IMR-90 (cell line): ENCODE measurements at regions not wholly inside any gene's neighbourhood (a gene's known extent, or its start where the extent isn't known, plus 50 kb on each side); places are given as distances from the start of the nearest gene placed in this dataset.

Source experiments
- ATAC-seq: fragments of 200-7000 bp; cut with Tn5 transposase; 2 replicates; pipeline ENCODE4 v1.9.1; 2020; ENCODE audit warnings: low read depth, mild to moderate bottlenecking, moderate library complexity
- BruUV-seq: library from RNA; stranded (reverse); fragments of 400-500 nt; replicated peaks from 2 replicates; lab custom pipeline; 2021; lab: Mats Ljungman, UMichigan
- CTCF ChIA-PET: fragments of 300-600 bp; formaldehyde crosslinking; extraction: SDS; loops from one replicate; lab custom pipeline; 2021; ENCODE audit warnings: antibody characterized with exemption; lab: Yijun Ruan, JAX
- POLR2A ChIA-PET: fragments of 300-600 bp; sonication (Branson Sonifier 250); formaldehyde crosslinking; loops from one replicate; lab custom pipeline; 2022; ENCODE audit warnings: antibody characterized with exemption; ENCODE audit not compliant: unreplicated experiment; lab: Charles Lee
- DNase-seq: peaks from one replicate; pipeline ENCODE4 v3.0.0; 2013
- H2AFZ ChIP-seq: replicated peaks from 2 replicates; pipeline ENCODE3; 2013; ENCODE audit warnings: low read length, mild to moderate bottlenecking; ENCODE audit not compliant: poor library complexity
- H2AK5ac ChIP-seq: 2 replicates; pipeline ENCODE4 v1.6.1; 2013; ENCODE audit warnings: low read depth, low read length, inconsistent platforms
- H2AK9ac ChIP-seq: replicated peaks from 2 replicates; pipeline ENCODE3; 2013; ENCODE audit warnings: mild to moderate bottlenecking, low read depth, low read length, moderate library complexity; ENCODE audit not compliant: poor library complexity
- H2BK120ac ChIP-seq: 2 replicates; pipeline ENCODE4 v1.6.1; 2013; ENCODE audit warnings: low read depth, low read length, inconsistent platforms
- H2BK15ac ChIP-seq: 3 replicates; pipeline ENCODE4 v1.6.1; 2013; ENCODE audit warnings: low read depth, low read length, inconsistent platforms
- H2BK20ac ChIP-seq: 2 replicates; pipeline ENCODE4 v1.6.1; 2013; ENCODE audit warnings: low read depth, mild to moderate bottlenecking, inconsistent platforms, low read length, moderate library complexity
- H2BK5ac ChIP-seq: 2 replicates; pipeline ENCODE4 v1.6.1; 2013; ENCODE audit warnings: mild to moderate bottlenecking, low read depth, low read length, inconsistent platforms; ENCODE audit not compliant: poor library complexity, severe bottlenecking
- H3K14ac ChIP-seq: replicated peaks from 2 replicates; pipeline ENCODE4 v1.6.1; 2013; ENCODE audit warnings: low read depth, low read length, inconsistent platforms
- H3K18ac ChIP-seq: 2 replicates; pipeline ENCODE4 v1.6.1; 2013; ENCODE audit warnings: low read depth, low read length, control low read depth
- H3K23ac ChIP-seq: 2 replicates; pipeline ENCODE4 v1.6.1; 2013; ENCODE audit warnings: low read depth, low read length, inconsistent platforms
- H3K27ac ChIP-seq: 2 replicates; pipeline ENCODE4 v1.5.1; 2013; ENCODE audit warnings: mild to moderate bottlenecking, control low read depth, low read length; ENCODE audit not compliant: insufficient read depth
- H3K27me3 ChIP-seq: 2 replicates; pipeline ENCODE4 v1.6.1; 2013; ENCODE audit warnings: low read length; ENCODE audit not compliant: control insufficient read depth, insufficient read depth
- H3K36me3 ChIP-seq: 2 replicates; pipeline ENCODE4 v1.6.1; 2013; ENCODE audit warnings: low read length, mixed read lengths; ENCODE audit not compliant: control insufficient read depth, insufficient read depth
- H3K4ac ChIP-seq: 2 replicates; pipeline ENCODE4 v1.6.1; 2013; ENCODE audit warnings: low read depth, low read length, inconsistent platforms
- H3K4me1 ChIP-seq: 2 replicates; pipeline ENCODE4 v1.6.1; 2013; ENCODE audit warnings: low read length, mixed read lengths; ENCODE audit not compliant: control insufficient read depth, insufficient read depth
- H3K4me2 ChIP-seq: 2 replicates; pipeline ENCODE4 v1.6.1; 2013; ENCODE audit warnings: low read depth, mild to moderate bottlenecking, control low read depth, low read length, moderate library complexity
- H3K4me3 ChIP-seq: 2 replicates; pipeline ENCODE4 v1.5.1; 2013; ENCODE audit warnings: low read depth, mild to moderate bottlenecking, control low read depth, low read length, moderate library complexity; ENCODE audit not compliant: insufficient read depth
- H3K56ac ChIP-seq: 2 replicates; pipeline ENCODE4 v1.6.1; 2013; ENCODE audit warnings: low read length, inconsistent platforms; ENCODE audit not compliant: insufficient read depth; ENCODE audit errors: extremely low read depth
- H3K79me1 ChIP-seq, 2 experiments: 2 replicates each; pipeline ENCODE4 v1.6.1; 2013; ENCODE audit warnings: low read length in 2 of 2, inconsistent platforms in 1 of 2, low read depth in 1 of 2
- H3K9ac ChIP-seq: 2 replicates; pipeline ENCODE4 v1.6.1; 2013; ENCODE audit warnings: low read depth, low read length, control low read depth
- H3K9me1 ChIP-seq: 2 replicates; pipeline ENCODE4 v1.6.1; 2013; ENCODE audit warnings: low read length, inconsistent platforms; ENCODE audit not compliant: insufficient read depth
- H3K9me3 ChIP-seq: 2 replicates; pipeline ENCODE4 v1.6.1; 2013; ENCODE audit warnings: low read length; ENCODE audit not compliant: control insufficient read depth, insufficient read depth
- H4K20me1 ChIP-seq: 2 replicates; pipeline ENCODE4 v1.6.1; 2013; ENCODE audit warnings: low read length, inconsistent platforms; ENCODE audit not compliant: insufficient read depth
- H4K5ac ChIP-seq: 2 replicates; pipeline ENCODE4 v1.6.1; 2013; ENCODE audit warnings: mild to moderate bottlenecking, low read depth, low read length, control low read depth
- H4K8ac ChIP-seq, 2 experiments: 2 replicates each; pipeline ENCODE4 v1.6.1; 2013; ENCODE audit warnings: low read depth in 2 of 2, low read length in 2 of 2, control low read depth in 1 of 2, inconsistent platforms in 1 of 2
- H4K91ac ChIP-seq: 2 replicates; pipeline ENCODE4 v1.6.1; 2013; ENCODE audit warnings: low read depth, low read length, inconsistent platforms; ENCODE audit not compliant: insufficient read depth
- BHLHE40 ChIP-seq: fragments of 150-350 bp; IDR thresholded peaks from 2 replicates; pipeline ENCODE4 v1.6.1; 2016; ENCODE audit warnings: mild to moderate bottlenecking, low read depth, low read length
- CEBPB ChIP-seq: IDR thresholded peaks from 2 replicates; pipeline ENCODE4 v1.6.1; 2012; ENCODE audit warnings: low read depth, low read length, improper control_type of control experiment
- CHD1 ChIP-seq: IDR thresholded peaks from 2 replicates; pipeline ENCODE4 v1.6.1; 2012; ENCODE audit warnings: low read depth, low read length, improper control_type of control experiment
- CTCF ChIP-seq: conservative IDR thresholded peaks from 2 replicates; pipeline ENCODE4 v1.5.1; 2012; ENCODE audit warnings: mild to moderate bottlenecking, low read depth, low read length, improper control_type of control experiment
- ELK1 ChIP-seq: fragments of 150-350 bp; IDR thresholded peaks from 2 replicates; pipeline ENCODE4 v1.6.1; 2016; ENCODE audit warnings: low read depth, mild to moderate bottlenecking, low read length, moderate library complexity, borderline replicate concordance
- MAFK ChIP-seq: IDR thresholded peaks from 2 replicates; pipeline ENCODE4 v1.6.1; 2012; ENCODE audit warnings: low read depth, low read length, improper control_type of control experiment
- MAZ ChIP-seq: IDR thresholded peaks from 2 replicates; pipeline ENCODE4 v1.6.1; 2012; ENCODE audit warnings: low read depth, mild to moderate bottlenecking, low read length, improper control_type of control experiment, moderate library complexity, borderline replicate concordance
- NFE2L2 ChIP-seq: fragments of 150-350 bp; IDR thresholded peaks from 2 replicates; pipeline ENCODE4 v1.6.1; 2016; ENCODE audit warnings: low read depth, mild to moderate bottlenecking, low read length
- POLR2A ChIP-seq: IDR thresholded peaks from 2 replicates; pipeline ENCODE4 v1.6.1; 2012; ENCODE audit warnings: mild to moderate bottlenecking, low read depth, low read length
- RAD21 ChIP-seq: IDR thresholded peaks from 2 replicates; pipeline ENCODE4 v1.6.1; 2012; ENCODE audit warnings: low read length, improper control_type of control experiment
- RCOR1 ChIP-seq: IDR thresholded peaks from 2 replicates; pipeline ENCODE4 v1.6.1; 2012; ENCODE audit warnings: mild to moderate bottlenecking, low read length, improper control_type of control experiment; ENCODE audit not compliant: insufficient replicate concordance
- RFX5 ChIP-seq: IDR thresholded peaks from 2 replicates; pipeline ENCODE4 v1.8.0; 2012; ENCODE audit warnings: low read depth, mild to moderate bottlenecking, low read length, moderate library complexity
- SMC3 ChIP-seq: fragments of 150-350 bp; IDR thresholded peaks from 2 replicates; pipeline ENCODE4 v1.6.1; 2016; ENCODE audit warnings: low read depth, mild to moderate bottlenecking, antibody characterized with exemption, low read length, moderate library complexity
- WGBS, 2 experiments: methylation state at CpG; one replicate each; pipeline versions ENCODE4 v1.1.5 to v1.1.7; 2013; ENCODE audit warnings: missing lambda C conversion rate in 2 of 2; ENCODE audit not compliant: insufficient read length in 1 of 2; ENCODE audit errors: extremely low coverage in 2 of 2; 5-methylcytosine and 5-hydroxymethylcytosine counted together
- dilution Hi-C: fragments of 300-500 bp; cut with HindIII; formaldehyde crosslinking; loops from one replicate; pipeline ENCODE4 v1.14.3; 2018; ENCODE audit warnings: low sequenced_read_pairs; ENCODE audit not compliant: unreplicated experiment
- in situ Hi-C: fragments of 300-500 bp; cut with MboI; formaldehyde crosslinking; loops from 3 replicates; pipeline ENCODE4 v1.14.3; 2019; ENCODE audit warnings: low sequenced_read_pairs, inconsistent platforms, mixed read lengths
- intact Hi-C: fragments of 100-400 bp; cut with micrococcal nuclease; formaldehyde crosslinking; loops from 2 replicates; pipeline ENCODE4 v1.10.0; 2022

GRCh38 chr1:186574926-186575325 lies 105.3 kb downstream of the PTGS2 start:
- Histone ChIP-seq H4K91ac (no peak overlapping the region), H3K4me2 (no peak overlapping the region), H3K27ac (no peak overlapping the region), H3K4me1 (no peaks in the 10 kb centered on the region), H2AK9ac (no peak overlapping the region), H4K8ac (no peak overlapping the region), H3K14ac (no peak overlapping the region), H3K9me3 (no peaks in the 10 kb centered on the region), H2AFZ (no peak overlapping the region), H3K9ac (no peak overlapping the region), H3K23ac (no peak overlapping the region), H2BK5ac (no peak overlapping the region), H3K27me3 (no peaks in the 10 kb centered on the region), H3K4me3 (no peak overlapping the region), H3K79me1 (no peaks in the 10 kb centered on the region), H2BK15ac (no peak overlapping the region), H3K36me3 (no peaks in the 10 kb centered on the region), H2BK120ac (no peak overlapping the region), H3K4ac (no peak overlapping the region), H3K56ac (no peak overlapping the region), H2BK20ac (no peak overlapping the region), H3K18ac (no peak overlapping the region), H4K20me1 (no peaks in the 10 kb centered on the region), H2AK5ac (no peak overlapping the region), H4K5ac (no peak overlapping the region), H3K9me1 (no peaks in the 10 kb centered on the region)
- CTCF ChIA-PET = no interaction called here
- TF ChIP-seq CTCF (no peak), RCOR1 (no peak), SMC3 (no peak), ELK1 (no peak), MAFK (no peak), NFE2L2 (no peak), CEBPB (no peak), RAD21 (no peak), MAZ (no peak), POLR2A (no peak), RFX5 (no peak), CHD1 (no peak), BHLHE40 (no peak)
- intact Hi-C loops (no loop called here), in situ Hi-C loops (no loop called here), dilution Hi-C loops (no loop called here)
- DNase-seq = no peak
- WGBS, 2 experiments = no CpG with 5 or more reads among the region's 1 CpG
- BruUV-seq = no TSS peak
- ATAC-seq = no peak
- POLR2A ChIA-PET = no interaction called here
